ENCODE measurements at regions not wholly inside any gene's neighbourhood (a gene's known extent, or its start where the extent isn't known, plus 50 kb on each side); places are given as distances from the start of the nearest gene placed in this dataset.

GRCh38 chr13:73938372-73939070 is 195.7 kb downstream of the KLF12 start:
- Mint-ChIP-seq H3K27me3 (ENCODE audit: low read depth) (no peaks in the 10 kb centered on the region), H3K4me1 (peaks cover 37% of the 10 kb centered on the region), H3K36me3 (peaks cover 20% of the 10 kb centered on the region), H3K9me3 (peaks cover 4% of the 10 kb centered on the region), H3K4me3 (no peak overlapping the region), H3K27ac (no peak overlapping the region)
- no peak for TF ChIP-seq CTCF (IDR thresholded peaks at IDR 0.05; ENCODE audit: unreplicated experiment)
- no peak for DNase-seq (ENCODE audit: low spot score in 2 of 2, unreplicated experiment in 2 of 2)

- H3K4me3 Mint-ChIP-seq, result no peak overlapping the region
- TF ChIP-seq CTCF (IDR thresholded peaks at IDR 0.05; ENCODE audit: unreplicated experiment), result no peak
- H3K4me1 Mint-ChIP-seq, result peaks cover 34% of the 10 kb centered on the region
- no peak for DNase-seq (ENCODE audit: low spot score in 2 of 2, unreplicated experiment in 2 of 2)
- H3K27me3 Mint-ChIP-seq (ENCODE audit: low read depth), result no peaks in the 10 kb centered on the region
- no peak overlapping the region for H3K27ac Mint-ChIP-seq
- H3K36me3 Mint-ChIP-seq, result peaks cover 17% of the 10 kb centered on the region
- H3K9me3 Mint-ChIP-seq, result peaks cover 4% of the 10 kb centered on the region
Measured at GRCh38 chr13:73937441-73937840, 196.8 kb downstream of the KLF12 start.

GRCh38 chr13:73935991-73936390 is 198.2 kb downstream of the KLF12 start:
- no peak overlapping the region for H3K4me3 Mint-ChIP-seq
- H3K36me3 Mint-ChIP-seq, result peaks cover 9% of the 10 kb centered on the region
- no peak for TF ChIP-seq CTCF (IDR thresholded peaks at IDR 0.05; ENCODE audit: unreplicated experiment)
- peaks cover 38% of the 10 kb centered on the region for H3K4me1 Mint-ChIP-seq
- H3K27me3 Mint-ChIP-seq (ENCODE audit: low read depth), result no peaks in the 10 kb centered on the region
- DNase-seq (ENCODE audit: low spot score in 2 of 2, unreplicated experiment in 2 of 2), result no peak
- H3K27ac Mint-ChIP-seq, result no peak overlapping the region
- H3K9me3 Mint-ChIP-seq, result peaks cover 4% of the 10 kb centered on the region

GRCh38 chr13:73934771-73935170 is 199.4 kb downstream of the KLF12 start:
- no peak for DNase-seq (ENCODE audit: low spot score in 2 of 2, unreplicated experiment in 2 of 2)
- Mint-ChIP-seq H3K27ac (peak overlapping the region; percentile 7), H3K36me3 (peaks cover 4% of the 10 kb centered on the region), H3K4me1 (peaks cover 38% of the 10 kb centered on the region), H3K9me3 (peaks cover 4% of the 10 kb centered on the region), H3K4me3 (no peak overlapping the region), H3K27me3 (ENCODE audit: low read depth) (no peaks in the 10 kb centered on the region)
- TF ChIP-seq CTCF (IDR thresholded peaks at IDR 0.05; ENCODE audit: unreplicated experiment), result no peak

- peaks cover 9% of the 10 kb centered on the region for H3K9me3 Mint-ChIP-seq
- H3K4me3 Mint-ChIP-seq, result no peak overlapping the region
- H3K27me3 Mint-ChIP-seq (ENCODE audit: low read depth), result no peaks in the 10 kb centered on the region
- peaks cover 38% of the 10 kb centered on the region for H3K4me1 Mint-ChIP-seq
- DNase-seq (ENCODE audit: low spot score in 2 of 2, unreplicated experiment in 2 of 2), result no peak
- peak overlapping the region; percentile 52 for H3K27ac Mint-ChIP-seq
- peaks cover 10% of the 10 kb centered on the region for H3K36me3 Mint-ChIP-seq
- TF ChIP-seq CTCF (IDR thresholded peaks at IDR 0.05; ENCODE audit: unreplicated experiment), result no peak
Measured at GRCh38 chr13:73934215-73934641, 200.0 kb downstream of the KLF12 start.

Data from mesothelial cell of epicardium (in vitro differentiated cells).